SK-N-MC (cell line): ENCODE measurements at regions not wholly inside any gene's neighbourhood (a gene's known extent, or its start where the extent isn't known, plus 50 kb on each side); places are given as distances from the start of the nearest gene placed in this dataset.

Experiments
- EZH2 ChIP-seq: fragments of 200-600 bp; sonication (generic); IDR thresholded peaks from one replicate; pipeline ENCODE4 v1.6.1; 2017; ENCODE audit warnings: antibody characterized with exemption
- FOXP2 ChIP-seq: optimal IDR thresholded peaks from 2 replicates; pipeline ENCODE3; 2011; ENCODE audit warnings: mild to moderate bottlenecking, moderate library complexity; ENCODE audit not compliant: insufficient read depth; ENCODE audit errors: extremely low read length, control extremely low read depth
- POLR2AphosphoS5 ChIP-seq: IDR thresholded peaks from 2 replicates; pipeline ENCODE4 v1.6.1; 2012; ENCODE audit warnings: mild to moderate bottlenecking, low read depth, low read length, borderline replicate concordance

DNA sequence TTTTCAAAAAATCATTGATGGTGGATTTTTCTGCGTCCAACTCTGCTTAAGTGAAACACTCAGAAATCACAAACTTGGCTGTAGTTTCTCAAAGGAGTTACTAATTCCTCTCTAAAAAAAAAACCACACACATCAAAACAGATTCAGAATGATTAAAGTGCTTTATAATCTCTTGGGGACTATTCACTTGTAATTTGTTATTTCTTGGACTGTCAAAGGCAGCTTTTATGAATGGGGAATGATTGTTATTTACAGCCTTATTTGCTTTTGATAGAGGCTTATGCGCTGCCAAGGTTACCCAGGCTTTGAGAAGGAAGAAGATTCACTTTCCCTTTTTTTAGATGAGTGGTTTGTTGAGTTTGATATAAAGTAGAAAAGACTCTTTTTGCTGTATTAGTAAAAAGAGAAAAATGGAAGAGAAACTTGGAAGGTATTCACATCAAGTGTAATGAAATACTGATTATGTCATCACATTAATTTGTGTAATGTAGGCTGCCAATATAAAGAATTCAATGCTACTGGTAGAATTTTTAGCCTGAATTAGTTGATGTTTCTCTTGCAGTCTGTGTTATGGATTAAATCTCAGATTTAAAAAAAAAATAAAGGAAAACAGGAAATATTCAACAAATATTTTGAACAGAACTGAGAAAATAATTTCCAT is 381.0 kb upstream of the SASH1 start:
- TF ChIP-seq POLR2AphosphoS5, result no peak
- TF ChIP-seq EZH2, result no peak
- TF ChIP-seq FOXP2, result no peak
